ELR (cell line): ENCODE measurements at regions not wholly inside any gene's neighbourhood (a gene's known extent, or its start where the extent isn't known, plus 50 kb on each side); places are given as distances from the start of the nearest gene placed in this dataset.

ENCODE experiments used
- DNase-seq: peaks from one replicate; pipeline ENCODE4 v3.0.0-alpha.2; 2015; ENCODE audit warnings: low read depth

DNA sequence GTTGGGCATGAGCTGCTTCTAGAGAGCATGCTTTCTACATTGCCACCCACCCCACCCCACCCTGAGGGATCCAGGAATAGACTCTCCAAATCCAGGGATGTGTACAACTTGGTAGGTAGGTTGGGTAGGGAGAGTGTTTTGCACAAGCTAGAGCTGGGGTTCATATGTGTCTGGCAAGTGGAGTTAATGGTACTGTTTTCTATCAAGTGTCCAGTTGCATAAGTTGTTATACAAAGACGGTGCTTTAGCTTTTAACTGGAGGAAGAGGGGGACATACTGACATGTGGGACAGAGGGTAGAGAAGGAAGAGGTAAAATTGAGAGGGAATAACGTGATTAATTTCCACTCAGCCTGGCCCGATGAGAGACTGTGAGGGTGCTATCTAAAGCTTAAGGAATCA lies 51.0 kb upstream of the TNC start:
- no peak for DNase-seq

GRCh38 chr9:115170358-115171073 lies 52.6 kb upstream of the TNC start:
- DNase-seq: peak; percentile 92

GRCh38 chr9:115171921-115172388 lies 54.0 kb upstream of the TNC start:
- no peak for DNase-seq

DNA sequence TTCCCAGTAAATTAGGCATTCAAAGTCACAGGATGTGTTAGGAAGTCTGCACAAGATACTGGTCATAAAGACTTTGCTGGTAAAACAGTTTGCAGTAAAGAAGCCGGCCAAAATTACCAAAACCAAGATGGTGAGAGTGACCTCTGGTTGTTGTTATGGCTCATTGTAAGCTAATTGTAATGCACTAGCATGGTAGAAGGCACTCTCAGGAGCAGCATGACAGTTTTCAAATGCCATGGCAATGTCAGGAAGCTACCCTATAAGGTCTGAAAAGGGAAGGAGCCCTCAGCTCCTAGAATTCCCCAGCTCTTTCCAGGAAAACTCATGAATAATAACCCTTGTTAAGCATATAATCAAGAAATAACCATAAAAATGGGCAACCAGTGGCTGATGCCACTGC lies 64.3 kb upstream of the TNC start:
- no peak for DNase-seq

GRCh38 chr9:115183436-115183835 lies 65.5 kb upstream of the TNC start:
- no peak for DNase-seq

GRCh38 chr9:115189686-115190085 lies 71.7 kb upstream of the TNC start:
- DNase-seq: peak; percentile 51

DNA sequence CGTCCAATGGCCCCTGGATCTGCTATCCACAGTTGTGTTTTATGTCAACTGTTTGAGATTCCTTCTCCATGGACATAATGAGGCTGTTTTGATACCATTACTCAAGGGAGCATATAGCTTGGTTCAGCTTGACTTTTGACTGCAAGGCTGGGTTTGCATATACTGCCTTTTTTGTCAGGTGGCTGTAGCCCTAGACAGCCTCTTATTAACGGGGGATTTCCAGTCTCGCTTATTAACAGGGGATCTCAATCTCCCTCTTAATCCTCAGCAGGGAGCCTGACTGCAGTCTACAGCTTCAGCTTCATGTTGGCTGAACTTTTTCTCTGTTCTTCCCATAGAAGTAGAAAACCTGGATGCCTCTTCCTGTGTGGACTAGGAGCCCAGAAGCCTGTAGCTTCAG lies 73.7 kb upstream of the TNC start:
- DNase-seq: no peak

DNA sequence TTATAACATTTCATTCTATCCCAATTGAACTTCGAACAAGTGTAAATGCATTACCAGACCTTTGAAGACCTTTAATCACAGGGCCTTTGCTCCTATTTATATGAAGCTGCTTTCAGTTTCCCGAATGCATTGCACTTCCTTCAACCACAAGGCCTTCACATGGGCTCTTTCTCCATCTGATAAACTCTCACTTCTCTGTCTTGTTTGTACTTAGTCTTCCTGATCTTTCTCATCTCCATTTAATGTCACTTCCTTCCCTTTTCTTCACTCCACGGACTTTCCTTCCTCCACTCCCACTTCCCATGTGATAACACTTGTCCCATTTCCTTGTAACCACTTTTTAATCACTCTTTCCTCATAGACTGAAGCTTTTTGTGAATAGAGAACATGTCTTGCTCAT lies 74.3 kb upstream of the TNC start:
- no peak for DNase-seq

DNA sequence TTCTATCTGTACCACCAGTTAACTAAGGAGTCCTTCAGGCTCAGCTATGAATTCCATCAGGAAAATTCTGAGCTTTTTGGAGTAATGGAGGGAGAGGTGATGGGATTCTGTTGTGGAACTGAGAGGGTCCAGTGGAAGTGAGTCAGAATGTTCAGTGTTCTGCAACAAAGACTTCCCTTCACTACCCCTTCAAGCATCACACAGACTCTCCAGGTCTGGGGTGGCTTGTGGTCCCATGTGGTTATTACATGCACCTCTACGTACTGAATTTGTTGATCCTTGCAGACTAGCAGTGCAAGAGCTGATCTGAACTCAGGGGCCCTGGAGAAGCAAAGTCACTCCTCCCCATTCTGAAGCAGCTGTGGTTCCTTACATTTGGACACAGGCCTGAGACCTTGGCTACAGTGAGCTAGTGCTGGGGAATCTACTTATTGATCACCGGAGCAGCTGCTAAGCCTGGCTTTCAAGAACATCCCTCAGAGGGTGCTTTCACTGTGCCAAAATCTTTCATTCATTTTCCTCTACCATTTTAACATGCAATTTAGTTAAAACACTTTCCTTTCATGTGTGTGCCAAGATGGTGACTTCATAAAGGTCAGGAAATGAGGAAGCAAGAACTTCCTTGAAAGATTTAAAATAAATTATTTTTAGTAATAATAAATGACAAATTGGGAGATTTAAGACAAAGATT lies 75.0 kb upstream of the TNC start:
- no peak for DNase-seq

- no peak for DNase-seq
Measured at GRCh38 chr9:115193777-115194176, 75.8 kb upstream of the TNC start.

DNA sequence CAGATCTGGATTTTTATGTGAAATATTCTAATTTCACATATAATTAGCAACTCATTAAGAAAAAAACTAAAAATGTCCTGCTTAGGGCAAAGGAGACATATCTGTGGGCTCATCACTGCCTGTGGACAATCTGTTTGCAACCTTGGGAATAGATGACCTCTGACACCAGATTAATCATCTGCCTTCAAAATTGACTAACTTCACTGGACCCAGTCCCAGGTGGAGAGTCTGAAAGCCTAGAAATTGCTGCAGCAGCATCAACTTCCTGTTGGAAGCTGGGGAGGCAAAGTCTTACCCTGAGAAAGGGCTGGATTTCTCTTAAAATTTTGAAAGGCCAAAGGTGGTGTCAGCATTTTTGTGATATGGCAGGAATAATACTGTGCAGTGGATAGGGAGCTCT lies 76.3 kb upstream of the TNC start:
- peak; percentile 47 for DNase-seq

DNA sequence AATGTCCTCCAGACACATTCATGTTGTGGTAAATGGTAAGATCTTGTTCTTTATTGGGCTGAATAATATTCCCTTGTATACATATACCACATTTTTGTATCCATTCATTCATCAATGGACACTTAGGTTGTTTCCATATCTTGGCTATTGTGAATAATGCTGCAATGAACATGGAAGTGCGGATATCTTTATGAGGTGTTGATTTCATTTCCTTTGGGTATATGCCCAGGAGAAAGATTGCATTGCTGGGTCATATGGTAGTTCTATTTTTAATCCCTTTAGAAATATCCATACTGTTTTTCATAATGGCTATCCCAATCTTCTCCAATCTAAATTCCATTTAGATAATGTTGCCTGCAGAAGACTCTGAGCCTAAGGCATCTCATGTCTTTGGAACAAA lies 78.0 kb upstream of the TNC start:
- DNase-seq: no peak

GRCh38 chr9:115196919-115197318 lies 79.0 kb upstream of the TNC start:
- no peak for DNase-seq

- DNase-seq: peak; percentile 85
Measured at GRCh38 chr9:115198001-115198400, 80.0 kb upstream of the TNC start.

DNA sequence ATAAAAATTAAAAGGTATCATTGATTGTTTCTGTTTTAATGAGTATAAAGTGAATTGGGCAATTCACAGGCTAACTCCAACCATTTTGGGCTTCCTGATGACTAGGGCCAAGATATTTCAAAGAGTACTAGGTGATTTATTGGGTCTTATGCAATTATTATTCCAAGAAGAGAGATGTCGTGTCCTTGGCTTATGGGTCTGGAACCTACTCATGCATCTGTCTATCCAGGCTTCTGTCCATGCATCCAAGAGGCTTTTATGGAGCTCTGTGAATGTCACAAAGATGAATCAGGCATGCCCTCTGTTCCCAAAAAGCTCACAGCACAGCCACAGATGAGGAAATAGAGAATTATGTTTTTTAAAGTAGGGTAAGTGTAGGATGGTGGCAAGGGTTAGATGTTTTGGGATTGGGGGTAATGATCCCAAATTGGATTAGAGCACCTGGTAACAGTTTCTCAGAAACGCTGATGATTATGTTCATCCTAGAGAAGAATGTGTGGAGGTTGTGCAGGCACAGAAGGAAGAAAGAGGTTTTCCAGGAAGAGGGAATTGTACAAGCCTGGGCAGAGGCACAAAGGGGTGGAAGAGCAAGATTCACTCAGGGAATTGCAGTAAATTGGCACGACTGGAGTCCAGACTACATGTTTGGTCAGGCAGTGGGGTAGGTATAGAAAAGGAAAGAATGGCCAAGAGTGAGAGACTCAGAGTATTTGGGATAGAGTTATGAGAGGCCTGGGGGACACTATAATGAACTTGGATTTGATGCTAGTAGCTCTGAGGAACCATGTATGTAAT lies 83.0 kb upstream of the TNC start:
- DNase-seq: no peak

GRCh38 chr9:115202181-115202580 lies 84.2 kb upstream of the TNC start:
- DNase-seq: no peak

- peak; percentile 56 for DNase-seq
Measured at GRCh38 chr9:115202960-115203751, 85.2 kb upstream of the TNC start.

GRCh38 chr9:115204904-115205453 lies 87.0 kb upstream of the TNC start:
- DNase-seq: peak; percentile 94

DNA sequence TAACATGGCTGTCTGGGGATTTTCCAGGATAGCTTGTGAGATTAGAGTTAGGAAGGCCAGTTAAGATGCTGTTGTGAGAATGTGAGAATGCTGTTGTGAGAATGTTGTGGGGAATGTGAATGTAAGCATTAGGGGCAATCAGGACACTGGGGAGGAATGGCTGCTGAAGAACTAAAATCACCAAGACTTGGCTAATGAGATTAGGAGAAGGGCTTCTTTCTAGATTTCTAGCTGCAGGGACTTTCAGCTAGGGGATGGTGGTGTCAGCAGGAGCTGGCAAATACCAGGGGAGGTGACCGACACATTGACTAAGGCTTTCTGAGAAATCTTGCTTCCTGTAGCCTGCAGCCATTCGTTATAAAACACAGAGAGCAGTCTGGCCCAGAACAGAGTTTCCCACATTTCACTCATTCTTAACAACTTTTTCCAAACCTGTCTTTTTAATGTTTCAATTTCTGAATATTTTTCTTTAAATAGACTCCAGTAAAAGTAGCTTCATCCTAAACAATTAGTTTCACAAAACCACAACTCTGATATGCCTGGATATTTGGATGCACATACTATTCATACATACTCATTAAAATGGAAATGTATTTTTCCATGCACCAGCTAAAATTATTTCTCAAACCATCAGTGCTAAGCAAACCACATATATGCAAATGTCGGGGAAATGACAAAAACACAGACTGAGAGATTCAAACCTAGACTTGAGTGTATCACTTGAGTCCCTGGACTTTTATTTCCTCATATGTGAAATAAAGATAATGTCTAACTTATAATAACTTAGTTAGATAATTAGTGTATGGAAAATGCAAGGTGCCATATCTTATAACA lies 89.3 kb upstream of the TNC start:
- peak; percentile 72 for DNase-seq

DNA sequence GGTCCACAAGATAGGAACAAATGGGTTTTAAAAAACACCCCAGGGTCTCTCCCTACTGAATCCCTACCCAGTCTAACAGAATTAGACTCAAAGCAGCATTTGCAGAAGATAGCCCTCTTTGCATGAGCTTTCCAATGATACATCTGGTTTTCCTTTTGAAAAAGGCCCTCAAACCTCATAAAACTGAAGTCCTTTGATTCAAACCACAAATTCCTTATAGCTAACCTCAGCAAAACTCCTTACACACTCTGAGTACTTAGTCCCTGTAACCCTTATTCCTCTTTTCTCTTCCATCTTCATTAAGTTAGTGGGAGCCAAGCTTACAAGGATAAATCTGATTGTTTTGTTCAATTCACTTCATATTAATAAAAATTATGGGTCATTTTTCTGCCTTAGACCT lies 90.5 kb upstream of the TNC start:
- peak; percentile 83 for DNase-seq
